ENCODE measurements at regions not wholly inside any gene's neighbourhood (a gene's known extent, or its start where the extent isn't known, plus 50 kb on each side); places are given as distances from the start of the nearest gene placed in this dataset.
A peak's percentile ranks its signal among the peaks of the same experiment; 100 is the strongest.

DNA sequence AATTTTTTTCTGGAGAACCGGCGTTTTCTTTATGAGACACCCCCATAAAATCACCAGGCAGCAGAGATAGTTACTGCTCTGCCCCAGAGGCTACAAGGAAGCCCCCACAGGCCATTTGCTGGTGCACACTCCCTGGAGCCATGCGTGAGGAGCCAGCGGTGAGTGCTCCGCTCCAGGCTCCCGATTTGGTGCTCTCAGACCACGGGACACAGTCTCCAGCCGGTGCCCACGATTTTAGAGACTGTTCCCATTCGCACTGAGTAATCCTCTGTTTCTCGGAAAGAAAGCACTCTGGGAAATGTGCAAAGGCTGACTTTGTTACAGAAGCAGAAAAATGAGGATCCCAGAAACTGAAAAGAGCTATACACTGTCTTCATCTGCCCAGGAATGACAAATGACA lies 104.9 kb downstream of the RNASET2 start:
- intact Hi-C loops (cut with micrococcal nuclease; ENCODE audit: unreplicated experiment) = no loop called here
- no peak overlapping the region for H3K4me3 ChIP-seq (ENCODE audit: low read depth, low read length, poor library complexity, severe bottlenecking)
- H3K79me2 ChIP-seq (ENCODE audit: insufficient read depth, low read depth, low read length) = no peaks in the 10 kb centered on the region
- no TSS peak for BruUV-seq (replicated peaks)
- H3K4me2 ChIP-seq (ENCODE audit: low read length) = no peak overlapping the region
- H2AFZ ChIP-seq (ENCODE audit: low read length) = no peak overlapping the region
- H3K9me3 ChIP-seq (ENCODE audit: low read length) = no peaks in the 10 kb centered on the region
- DNase-seq (ENCODE audit: low spot score) = no peak
- POLR2A ChIA-PET = interaction anchor here (0.5 kb wide), 1 partner anchor 28 kb away, joined by 5 read pairs; no protein-coding TSS in a partner anchor
- H3K4me1 ChIP-seq (ENCODE audit: insufficient read depth, low read length, poor library complexity, severe bottlenecking) = peaks cover 7% of the 10 kb centered on the region
- CTCF ChIA-PET (ENCODE audit: unreplicated experiment) = no interaction called here
- H3K36me3 ChIP-seq (ENCODE audit: insufficient read depth, low read length) = no peaks in the 10 kb centered on the region
- no peak overlapping the region for H3K27ac ChIP-seq (ENCODE audit: low read depth, low read length, poor library complexity, severe bottlenecking)
- no peaks in the 10 kb centered on the region for H3K9me2 ChIP-seq (ENCODE audit: insufficient read depth, low read length)
- TF ChIP-seq, protein P1, sequence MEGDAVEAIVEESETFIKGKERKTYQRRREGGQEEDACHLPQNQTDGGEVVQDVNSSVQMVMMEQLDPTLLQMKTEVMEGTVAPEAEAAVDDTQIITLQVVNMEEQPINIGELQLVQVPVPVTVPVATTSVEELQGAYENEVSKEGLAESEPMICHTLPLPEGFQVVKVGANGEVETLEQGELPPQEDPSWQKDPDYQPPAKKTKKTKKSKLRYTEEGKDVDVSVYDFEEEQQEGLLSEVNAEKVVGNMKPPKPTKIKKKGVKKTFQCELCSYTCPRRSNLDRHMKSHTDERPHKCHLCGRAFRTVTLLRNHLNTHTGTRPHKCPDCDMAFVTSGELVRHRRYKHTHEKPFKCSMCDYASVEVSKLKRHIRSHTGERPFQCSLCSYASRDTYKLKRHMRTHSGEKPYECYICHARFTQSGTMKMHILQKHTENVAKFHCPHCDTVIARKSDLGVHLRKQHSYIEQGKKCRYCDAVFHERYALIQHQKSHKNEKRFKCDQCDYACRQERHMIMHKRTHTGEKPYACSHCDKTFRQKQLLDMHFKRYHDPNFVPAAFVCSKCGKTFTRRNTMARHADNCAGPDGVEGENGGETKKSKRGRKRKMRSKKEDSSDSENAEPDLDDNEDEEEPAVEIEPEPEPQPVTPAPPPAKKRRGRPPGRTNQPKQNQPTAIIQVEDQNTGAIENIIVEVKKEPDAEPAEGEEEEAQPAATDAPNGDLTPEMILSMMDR (conservative IDR thresholded peaks at IDR 0.05; ENCODE audit: low read length) = no peak
- no peak for TF ChIP-seq EZH2phosphoT487 (IDR thresholded peaks at IDR 0.05; ENCODE audit: borderline replicate concordance, low read depth, low read length)
- H4K20me1 ChIP-seq (ENCODE audit: insufficient read depth, low read length) = no peaks in the 10 kb centered on the region

DNA sequence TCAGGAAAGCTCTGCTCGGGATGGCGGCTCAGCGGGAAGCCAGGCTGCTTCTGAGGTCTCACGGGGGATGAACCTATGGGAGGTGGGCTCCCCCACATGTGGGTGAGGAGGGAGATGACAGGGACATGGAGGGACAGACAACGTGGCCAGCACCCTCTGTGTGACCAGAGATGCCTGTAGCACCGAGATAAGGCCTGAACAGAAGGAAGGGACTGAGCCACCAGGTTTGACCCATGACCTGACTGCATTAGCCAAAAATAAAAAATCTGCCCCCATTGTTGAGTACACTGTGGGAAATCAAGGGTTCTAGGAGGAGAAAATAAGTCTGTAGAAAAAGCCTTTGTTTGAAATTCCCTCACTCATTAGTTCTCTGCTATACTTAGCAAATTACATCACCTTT lies 105.7 kb downstream of the RNASET2 start:
- DNase-seq (ENCODE audit: low spot score) = no peak
- ChIA-PET POLR2A (no interaction called here), CTCF (ENCODE audit: unreplicated experiment) (no interaction called here)
- Histone ChIP-seq H2AFZ (ENCODE audit: low read length) (no peak overlapping the region), H3K9me2 (ENCODE audit: insufficient read depth, low read length) (no peaks in the 10 kb centered on the region), H4K20me1 (ENCODE audit: insufficient read depth, low read length) (no peaks in the 10 kb centered on the region), H3K4me2 (ENCODE audit: low read length) (no peak overlapping the region), H3K9me3 (ENCODE audit: low read length) (no peaks in the 10 kb centered on the region), H3K4me3 (ENCODE audit: low read depth, low read length, poor library complexity, severe bottlenecking) (no peak overlapping the region), H3K4me1 (ENCODE audit: insufficient read depth, low read length, poor library complexity, severe bottlenecking) (peaks cover 7% of the 10 kb centered on the region), H3K36me3 (ENCODE audit: insufficient read depth, low read length) (no peaks in the 10 kb centered on the region), H3K27ac (ENCODE audit: low read depth, low read length, poor library complexity, severe bottlenecking) (no peak overlapping the region), H3K79me2 (ENCODE audit: insufficient read depth, low read depth, low read length) (no peaks in the 10 kb centered on the region)
- BruUV-seq (replicated peaks) = no TSS peak
- intact Hi-C loops (cut with micrococcal nuclease; ENCODE audit: unreplicated experiment) = no loop called here
- TF ChIP-seq, protein P1 (conservative IDR thresholded peaks at IDR 0.05; ENCODE audit: low read length) = no peak
- TF ChIP-seq EZH2phosphoT487 (IDR thresholded peaks at IDR 0.05; ENCODE audit: borderline replicate concordance, low read depth, low read length) = no peak

DNA sequence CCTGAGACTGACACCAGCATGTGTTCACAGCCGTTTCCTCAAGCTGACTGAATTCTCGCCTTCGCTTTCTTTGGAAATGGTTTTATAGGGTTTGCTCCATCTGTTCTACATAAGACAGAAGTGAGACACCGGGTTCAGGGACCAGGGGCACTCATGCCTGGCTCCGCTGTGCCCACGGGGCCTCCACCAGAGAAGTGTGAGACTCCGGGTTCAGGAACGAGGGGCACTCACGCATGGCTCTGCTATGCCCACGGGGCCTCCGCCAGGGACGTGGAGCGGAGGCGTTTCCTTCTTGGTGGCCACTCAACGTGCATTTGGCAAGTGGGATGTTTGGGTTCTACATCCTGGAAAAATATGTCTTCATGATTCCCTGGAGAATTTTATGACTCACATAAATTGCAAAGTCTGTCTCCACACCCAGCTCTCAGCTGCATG lies 106.6 kb downstream of the RNASET2 start:
- POLR2A ChIA-PET = no interaction called here
- Histone ChIP-seq H2AFZ (ENCODE audit: low read length) (no peak overlapping the region), H4K20me1 (ENCODE audit: insufficient read depth, low read length) (no peaks in the 10 kb centered on the region), H3K9me2 (ENCODE audit: insufficient read depth, low read length) (no peaks in the 10 kb centered on the region), H3K9me3 (ENCODE audit: low read length) (no peaks in the 10 kb centered on the region), H3K27ac (ENCODE audit: low read depth, low read length, poor library complexity, severe bottlenecking) (no peak overlapping the region), H3K4me3 (ENCODE audit: low read depth, low read length, poor library complexity, severe bottlenecking) (no peak overlapping the region), H3K79me2 (ENCODE audit: insufficient read depth, low read depth, low read length) (no peaks in the 10 kb centered on the region), H3K4me2 (ENCODE audit: low read length) (no peak overlapping the region), H3K36me3 (ENCODE audit: insufficient read depth, low read length) (no peaks in the 10 kb centered on the region), H3K4me1 (ENCODE audit: insufficient read depth, low read length, poor library complexity, severe bottlenecking) (peaks cover 7% of the 10 kb centered on the region)
- no TSS peak for BruUV-seq (replicated peaks)
- TF ChIP-seq, protein P1 (conservative IDR thresholded peaks at IDR 0.05; ENCODE audit: low read length) = no peak
- TF ChIP-seq EZH2phosphoT487 (IDR thresholded peaks at IDR 0.05; ENCODE audit: borderline replicate concordance, low read depth, low read length) = no peak
- CTCF ChIA-PET (ENCODE audit: unreplicated experiment) = no interaction called here
- peak; percentile 16 for DNase-seq (ENCODE audit: low spot score)
- intact Hi-C loops (cut with micrococcal nuclease; ENCODE audit: unreplicated experiment) = no loop called here
